ENCODE measurements at regions not wholly inside any gene's neighbourhood (a gene's known extent, or its start where the extent isn't known, plus 50 kb on each side); places are given as distances from the start of the nearest gene placed in this dataset.

DNA sequence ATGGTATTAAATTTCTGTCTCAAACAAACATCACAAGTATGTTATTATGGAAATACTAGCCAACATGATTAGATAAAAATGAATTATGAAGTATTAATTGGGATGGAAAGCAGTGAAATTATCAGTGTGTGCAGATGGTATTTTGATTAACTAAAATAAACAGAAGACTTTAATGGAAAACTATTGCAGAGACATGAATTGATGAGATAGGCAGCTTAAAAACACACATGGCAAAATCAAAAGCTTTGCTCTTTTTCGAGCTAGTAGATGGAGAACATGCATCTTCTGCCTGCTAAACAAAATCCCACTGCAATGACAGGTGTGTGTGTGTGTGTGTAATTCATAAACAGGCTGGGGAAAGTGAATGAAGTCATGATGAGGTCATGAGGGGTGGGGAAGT is 426.2 kb downstream of the MTRR start:
- CTCF ChIA-PET, result no interaction called here
- TF ChIP-seq EP300 (IDR thresholded peaks at IDR 0.05; ENCODE audit: borderline replicate concordance in 1 of 2, low read depth in 1 of 2, low read length in 1 of 2), result no peak
- TF ChIP-seq, protein P1, sequence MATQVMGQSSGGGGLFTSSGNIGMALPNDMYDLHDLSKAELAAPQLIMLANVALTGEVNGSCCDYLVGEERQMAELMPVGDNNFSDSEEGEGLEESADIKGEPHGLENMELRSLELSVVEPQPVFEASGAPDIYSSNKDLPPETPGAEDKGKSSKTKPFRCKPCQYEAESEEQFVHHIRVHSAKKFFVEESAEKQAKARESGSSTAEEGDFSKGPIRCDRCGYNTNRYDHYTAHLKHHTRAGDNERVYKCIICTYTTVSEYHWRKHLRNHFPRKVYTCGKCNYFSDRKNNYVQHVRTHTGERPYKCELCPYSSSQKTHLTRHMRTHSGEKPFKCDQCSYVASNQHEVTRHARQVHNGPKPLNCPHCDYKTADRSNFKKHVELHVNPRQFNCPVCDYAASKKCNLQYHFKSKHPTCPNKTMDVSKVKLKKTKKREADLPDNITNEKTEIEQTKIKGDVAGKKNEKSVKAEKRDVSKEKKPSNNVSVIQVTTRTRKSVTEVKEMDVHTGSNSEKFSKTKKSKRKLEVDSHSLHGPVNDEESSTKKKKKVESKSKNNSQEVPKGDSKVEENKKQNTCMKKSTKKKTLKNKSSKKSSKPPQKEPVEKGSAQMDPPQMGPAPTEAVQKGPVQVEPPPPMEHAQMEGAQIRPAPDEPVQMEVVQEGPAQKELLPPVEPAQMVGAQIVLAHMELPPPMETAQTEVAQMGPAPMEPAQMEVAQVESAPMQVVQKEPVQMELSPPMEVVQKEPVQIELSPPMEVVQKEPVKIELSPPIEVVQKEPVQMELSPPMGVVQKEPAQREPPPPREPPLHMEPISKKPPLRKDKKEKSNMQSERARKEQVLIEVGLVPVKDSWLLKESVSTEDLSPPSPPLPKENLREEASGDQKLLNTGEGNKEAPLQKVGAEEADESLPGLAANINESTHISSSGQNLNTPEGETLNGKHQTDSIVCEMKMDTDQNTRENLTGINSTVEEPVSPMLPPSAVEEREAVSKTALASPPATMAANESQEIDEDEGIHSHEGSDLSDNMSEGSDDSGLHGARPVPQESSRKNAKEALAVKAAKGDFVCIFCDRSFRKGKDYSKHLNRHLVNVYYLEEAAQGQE (IDR thresholded peaks at IDR 0.05; ENCODE audit: low read depth, low read length), result no peak
- no peak for TF ChIP-seq SIN3A (IDR thresholded peaks at IDR 0.05; ENCODE audit: borderline replicate concordance, low read depth, low read length)
- TF ChIP-seq FOXM1 (IDR thresholded peaks at IDR 0.05; ENCODE audit: low read depth), result no peak
- TF ChIP-seq USF2 (IDR thresholded peaks at IDR 0.05; ENCODE audit: borderline replicate concordance, low read depth, low read length), result no peak
- TF ChIP-seq, protein P2, sequence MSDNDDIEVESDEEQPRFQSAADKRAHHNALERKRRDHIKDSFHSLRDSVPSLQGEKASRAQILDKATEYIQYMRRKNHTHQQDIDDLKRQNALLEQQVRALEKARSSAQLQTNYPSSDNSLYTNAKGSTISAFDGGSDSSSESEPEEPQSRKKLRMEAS (IDR thresholded peaks at IDR 0.05; ENCODE audit: low read depth), result no peak
- no peak for TF ChIP-seq TAF1 (IDR thresholded peaks at IDR 0.05; ENCODE audit: borderline replicate concordance, low read depth, low read length)
- TF ChIP-seq POLR2AphosphoS5 (IDR thresholded peaks at IDR 0.05; ENCODE audit: low read depth, low read length), result no peak
- TF ChIP-seq RCOR1 (IDR thresholded peaks at IDR 0.05; ENCODE audit: low read length), result no peak
- TF ChIP-seq NRF1 (IDR thresholded peaks at IDR 0.05; ENCODE audit: low read depth, low read length), result no peak
- no peak for TF ChIP-seq CTCF (IDR thresholded peaks at IDR 0.05)
- TF ChIP-seq YY1 (IDR thresholded peaks at IDR 0.05; ENCODE audit: low read depth), result no peak
- TF ChIP-seq JUND (IDR thresholded peaks at IDR 0.05), result no peak
- TF ChIP-seq IRF3 (IDR thresholded peaks at IDR 0.05; ENCODE audit: low read depth, low read length), result no peak
- TF ChIP-seq RAD21 (IDR thresholded peaks at IDR 0.05; ENCODE audit: low read length), result no peak
- TF ChIP-seq, protein P3, sequence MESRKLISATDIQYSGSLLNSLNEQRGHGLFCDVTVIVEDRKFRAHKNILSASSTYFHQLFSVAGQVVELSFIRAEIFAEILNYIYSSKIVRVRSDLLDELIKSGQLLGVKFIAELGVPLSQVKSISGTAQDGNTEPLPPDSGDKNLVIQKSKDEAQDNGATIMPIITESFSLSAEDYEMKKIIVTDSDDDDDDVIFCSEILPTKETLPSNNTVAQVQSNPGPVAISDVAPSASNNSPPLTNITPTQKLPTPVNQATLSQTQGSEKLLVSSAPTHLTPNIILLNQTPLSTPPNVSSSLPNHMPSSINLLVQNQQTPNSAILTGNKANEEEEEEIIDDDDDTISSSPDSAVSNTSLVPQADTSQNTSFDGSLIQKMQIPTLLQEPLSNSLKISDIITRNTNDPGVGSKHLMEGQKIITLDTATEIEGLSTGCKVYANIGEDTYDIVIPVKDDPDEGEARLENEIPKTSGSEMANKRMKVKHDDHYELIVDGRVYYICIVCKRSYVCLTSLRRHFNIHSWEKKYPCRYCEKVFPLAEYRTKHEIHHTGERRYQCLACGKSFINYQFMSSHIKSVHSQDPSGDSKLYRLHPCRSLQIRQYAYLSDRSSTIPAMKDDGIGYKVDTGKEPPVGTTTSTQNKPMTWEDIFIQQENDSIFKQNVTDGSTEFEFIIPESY (IDR thresholded peaks at IDR 0.05; ENCODE audit: borderline replicate concordance, low read depth), result no peak
- TF ChIP-seq MEF2A (IDR thresholded peaks at IDR 0.05; ENCODE audit: borderline replicate concordance, low read depth), result no peak
- no peak for TF ChIP-seq ELF1 (IDR thresholded peaks at IDR 0.05)
- no peak overlapping the region for H2AFZ ChIP-seq (ENCODE audit: low read depth)
- 0% methylated on average over 1 of the region's 1 CpG for WGBS (ENCODE audit: low lambda C conversion rate)
- H3K9me3 ChIP-seq, result no peaks in the 10 kb centered on the region
- no peak for DNase-seq
- no peaks in the 10 kb centered on the region for H3K79me2 ChIP-seq (ENCODE audit: insufficient read depth)
- H3F3A ChIP-seq (replicated peaks; ENCODE audit: insufficient read depth), result no peaks in the 10 kb centered on the region
- no peaks in the 10 kb centered on the region for H3K36me3 ChIP-seq (replicated peaks in 1 of 2; ENCODE audit: control insufficient read depth in 1 of 2, insufficient read depth in 2 of 2, low read length in 1 of 2)
- POLR2A ChIA-PET, result no interaction called here
- H3K9me2 ChIP-seq, result no peaks in the 10 kb centered on the region
- H3K9ac ChIP-seq, result no peak overlapping the region
- H3K4me2 ChIP-seq, result no peak overlapping the region
- no peak overlapping the region for H3K27ac ChIP-seq (ENCODE audit: low read depth in 2 of 2, low read length in 1 of 2)
- H3K4me3 ChIP-seq (ENCODE audit: low read depth in 2 of 2, low read length in 1 of 2), result no peak overlapping the region
- H4K20me1 ChIP-seq (ENCODE audit: insufficient read depth), result no peaks in the 10 kb centered on the region
- H3K27me3 ChIP-seq (ENCODE audit: insufficient read depth), result no peaks in the 10 kb centered on the region
- H3K4me1 ChIP-seq (ENCODE audit: control insufficient read depth in 1 of 2, insufficient read depth in 2 of 2, low read depth in 1 of 2, low read length in 1 of 2), result no peaks in the 10 kb centered on the region

All from SK-N-SH (cell line).